ENCODE measurements at regions not wholly inside any gene's neighbourhood (a gene's known extent, or its start where the extent isn't known, plus 50 kb on each side); places are given as distances from the start of the nearest gene placed in this dataset.

- no peak for TF ChIP-seq RXRA (IDR thresholded peaks at IDR 0.05; ENCODE audit: insufficient read depth, low read depth, low read length)
- no peak for TF ChIP-seq PHF8 (conservative IDR thresholded peaks at IDR 0.05; ENCODE audit: low read depth, low read length)
- TF ChIP-seq TEAD4 (IDR thresholded peaks at IDR 0.05; ENCODE audit: low read depth, low read length): no peak
- no peak for TF ChIP-seq POU5F1 (IDR thresholded peaks at IDR 0.05; ENCODE audit: low read depth, low read length)
- TF ChIP-seq NRF1 (IDR thresholded peaks at IDR 0.05; ENCODE audit: low read depth, low read length): no peak
- no peak for TF ChIP-seq FOSL1 (IDR thresholded peaks at IDR 0.05; ENCODE audit: insufficient read depth, low read depth, low read length)
Observed at GRCh38 chr9:93808115-93809029, 146.8 kb downstream of the BARX1 start (continued).
